Fibroblast of skin of right quadriceps (primary cell): ENCODE measurements at regions not wholly inside any gene's neighbourhood (a gene's known extent, or its start where the extent isn't known, plus 50 kb on each side); places are given as distances from the start of the nearest gene placed in this dataset.
A peak's percentile ranks its signal among the peaks of the same experiment; 100 is the strongest.
"Not testable (repeated sequence)": the region's sequence is repeated elsewhere in the genome, so short reads cannot be mapped to it uniquely, and the experiment has no call there.

Source experiments
- DNase-seq: peaks from one replicate; pipeline ENCODE4 v3.0.0-alpha.2; 2013

DNA sequence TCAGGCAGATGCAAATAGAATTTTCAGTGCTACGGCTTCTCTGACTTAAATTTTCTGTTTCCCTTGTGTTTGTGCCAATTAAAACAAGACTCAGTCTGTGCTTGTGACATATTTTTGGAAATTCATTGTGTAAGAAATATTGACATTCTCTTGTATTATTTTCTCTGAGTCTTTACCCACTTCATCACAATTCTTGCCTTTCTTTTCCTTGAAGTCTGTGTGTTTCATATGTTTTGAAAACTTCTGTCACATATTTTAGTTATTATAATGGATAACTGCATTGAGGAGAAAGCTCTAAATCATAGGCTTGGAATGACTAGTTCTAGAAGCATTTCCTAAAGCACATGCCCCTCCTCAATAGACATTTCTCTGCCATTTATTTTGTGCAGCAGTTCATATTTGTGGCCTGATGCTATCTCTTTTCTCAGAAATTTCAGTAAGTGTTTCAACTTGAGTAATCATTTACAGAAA lies 206.6 kb downstream of the PALM2AKAP2 start:
- DNase-seq: peak; percentile 97

DNA sequence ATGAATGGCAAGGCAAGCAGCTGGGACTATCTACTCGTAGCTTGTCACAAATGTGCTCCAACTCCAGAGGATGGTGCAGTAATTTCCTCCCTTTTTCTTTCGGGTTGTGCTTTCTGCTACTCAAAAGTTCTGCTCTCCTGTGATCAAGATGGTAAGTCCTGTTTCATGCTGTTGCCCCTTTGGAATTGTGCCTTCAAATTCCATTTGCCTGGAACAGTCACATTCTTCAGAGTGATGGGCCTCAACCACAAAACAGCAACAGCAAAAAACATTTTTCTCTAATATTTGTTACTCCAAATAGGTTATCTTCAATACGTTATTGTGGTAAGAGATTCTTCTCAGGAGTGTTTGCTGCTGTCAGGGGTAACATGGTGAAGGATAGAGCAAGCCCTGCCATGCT lies 209.3 kb downstream of the PALM2AKAP2 start:
- peak; percentile 75 for DNase-seq

GRCh38 chr9:109990541-109990940 lies 210.5 kb downstream of the PALM2AKAP2 start:
- peak; percentile 49 for DNase-seq

DNA sequence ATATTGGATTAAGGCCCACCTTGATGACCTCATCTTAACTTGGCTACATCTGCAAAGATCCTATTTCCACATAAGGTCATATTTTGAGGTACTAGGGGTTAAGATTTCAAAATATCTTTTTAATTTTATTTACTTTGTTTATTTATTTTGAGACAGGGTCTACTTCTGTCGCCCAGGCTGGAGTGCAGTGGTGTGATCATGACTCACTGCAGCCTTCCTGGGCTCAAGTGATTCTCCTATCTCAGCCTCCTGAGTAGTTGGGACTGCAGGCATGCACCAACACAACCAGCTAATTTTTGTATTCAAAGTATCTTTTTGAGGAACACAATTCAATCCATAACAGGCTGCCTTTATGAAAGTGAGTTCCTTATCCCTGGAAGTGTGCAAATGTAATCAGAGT lies 212.3 kb downstream of the PALM2AKAP2 start:
- DNase-seq: no peak

DNA sequence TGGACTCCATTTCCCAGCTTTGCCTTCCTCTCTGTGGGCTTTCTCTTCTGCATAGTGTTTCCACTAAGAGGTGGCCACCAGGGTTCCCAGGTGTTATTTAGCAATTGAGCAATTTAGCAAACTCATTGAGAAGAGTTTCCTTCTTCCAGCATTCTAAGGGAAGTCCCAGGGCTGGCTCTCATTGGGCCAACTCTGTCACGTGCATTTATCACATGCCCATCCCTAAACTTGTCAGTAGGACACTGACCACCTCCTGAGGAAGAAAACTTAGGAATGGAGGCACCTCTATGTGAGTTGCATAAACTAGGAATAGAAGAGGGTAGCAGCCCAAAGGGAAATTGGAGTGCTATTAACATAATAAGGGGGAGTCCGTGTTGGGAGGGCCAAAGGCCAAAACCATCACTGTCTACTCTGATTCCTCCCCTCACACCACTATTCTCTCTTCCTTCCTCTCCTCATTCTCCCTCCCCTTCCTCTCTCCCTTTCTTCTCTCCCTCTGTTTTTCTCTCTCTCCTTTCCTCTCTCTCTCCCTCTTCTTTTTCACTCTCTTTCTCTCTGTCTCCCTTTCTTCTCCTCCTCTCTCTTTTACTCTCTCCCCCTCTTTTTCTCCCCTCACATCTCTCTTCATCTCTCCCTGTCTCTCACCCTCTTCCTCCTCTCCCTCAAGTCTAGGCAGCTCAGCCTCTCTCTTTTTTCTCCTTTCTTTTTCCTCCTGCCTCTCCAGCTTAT lies 213.4 kb downstream of the PALM2AKAP2 start:
- DNase-seq: no peak

- no peak for DNase-seq
Observed at GRCh38 chr9:109994141-109994540, 213.8 kb downstream of the C9orf152 start.

DNA sequence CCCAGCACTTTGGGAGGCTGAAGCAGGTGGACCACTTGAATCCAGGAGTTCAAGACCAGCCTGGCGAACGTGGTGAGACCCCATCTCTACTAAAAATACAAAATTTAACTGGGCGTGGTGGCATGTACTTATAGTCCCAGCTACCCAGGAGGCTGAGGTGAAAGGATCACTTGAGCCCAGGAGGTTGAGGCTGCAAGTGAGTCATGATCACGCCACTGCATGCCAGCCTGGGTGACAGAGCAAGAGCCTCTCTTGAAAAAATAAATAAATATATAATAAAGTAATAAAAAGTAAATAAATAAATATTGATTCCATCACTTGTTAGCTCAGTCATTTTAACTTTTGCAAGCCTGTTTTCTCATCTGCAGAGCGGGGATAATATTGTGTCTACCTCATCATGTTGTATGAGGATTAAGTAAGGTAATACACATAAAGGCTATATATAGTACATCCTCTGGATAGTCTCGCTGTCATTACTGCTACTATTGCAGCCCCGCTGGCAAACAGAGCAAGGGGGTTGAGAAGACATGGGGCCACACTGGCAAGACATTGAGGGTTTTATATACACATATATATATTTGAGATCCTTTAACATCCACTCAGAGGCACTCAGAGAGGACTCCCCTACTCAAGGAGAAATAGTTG lies 210.9 kb downstream of the C9orf152 start:
- no peak for DNase-seq

GRCh38 chr9:109997682-109998081 lies 210.3 kb downstream of the C9orf152 start:
- DNase-seq: no peak

GRCh38 chr9:110005521-110005920 lies 202.4 kb downstream of the C9orf152 start:
- not testable (repeated sequence) for DNase-seq

DNA sequence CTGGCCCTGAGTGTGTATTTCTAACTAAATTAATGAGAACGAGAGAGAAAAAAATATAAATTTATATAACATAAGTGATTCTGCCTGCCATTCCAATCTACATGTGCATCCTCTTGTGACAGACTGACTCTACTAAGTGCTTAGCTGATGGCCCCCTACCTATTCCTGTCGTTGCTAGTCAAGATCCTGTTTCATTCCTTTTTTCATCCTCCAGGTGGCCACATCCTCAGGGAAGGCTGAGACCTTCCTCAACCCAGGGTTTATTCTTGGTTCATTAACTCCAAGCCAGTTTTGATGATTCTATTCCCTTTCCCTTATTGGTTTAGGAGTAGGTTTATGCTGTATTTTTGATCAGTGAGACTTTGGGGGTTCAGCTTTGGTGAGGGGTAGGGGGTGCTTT lies 201.3 kb downstream of the C9orf152 start:
- DNase-seq: no peak

- DNase-seq: no peak
Observed at GRCh38 chr9:110007477-110008270, 200.3 kb downstream of the C9orf152 start.

GRCh38 chr9:110008663-110009062 lies 199.3 kb downstream of the C9orf152 start:
- DNase-seq: no peak

GRCh38 chr9:110011628-110012320 lies 196.2 kb downstream of the C9orf152 start:
- DNase-seq: no peak

DNA sequence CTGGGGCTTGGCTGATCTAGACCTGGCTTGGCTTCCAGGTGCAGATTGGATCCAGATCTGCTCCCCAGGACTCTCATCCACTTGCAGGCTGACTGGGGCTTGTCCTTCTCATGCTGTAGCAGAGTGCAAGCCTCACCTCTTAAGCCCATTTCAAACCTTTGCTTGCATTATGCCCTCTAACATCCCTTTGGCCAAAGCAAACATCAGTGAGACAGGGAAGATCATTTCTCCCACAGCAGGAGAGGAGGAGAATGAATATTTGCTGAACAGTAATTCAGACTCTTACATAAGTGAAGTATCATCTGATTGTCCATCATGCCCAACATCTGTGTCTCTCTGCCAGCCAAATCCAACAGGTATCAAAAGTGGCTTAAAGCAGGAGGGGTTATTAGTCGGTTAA lies 194.9 kb downstream of the C9orf152 start:
- DNase-seq: no peak

GRCh38 chr9:110015759-110016158 lies 192.2 kb downstream of the C9orf152 start:
- DNase-seq: peak; percentile 75

- peak; percentile 60 for DNase-seq
Observed at GRCh38 chr9:110016340-110016739, 191.6 kb downstream of the C9orf152 start.

GRCh38 chr9:110020216-110020615 lies 187.7 kb downstream of the C9orf152 start:
- DNase-seq: not testable (repeated sequence)

GRCh38 chr9:110021891-110022290 lies 186.1 kb downstream of the C9orf152 start:
- DNase-seq: no peak

DNA sequence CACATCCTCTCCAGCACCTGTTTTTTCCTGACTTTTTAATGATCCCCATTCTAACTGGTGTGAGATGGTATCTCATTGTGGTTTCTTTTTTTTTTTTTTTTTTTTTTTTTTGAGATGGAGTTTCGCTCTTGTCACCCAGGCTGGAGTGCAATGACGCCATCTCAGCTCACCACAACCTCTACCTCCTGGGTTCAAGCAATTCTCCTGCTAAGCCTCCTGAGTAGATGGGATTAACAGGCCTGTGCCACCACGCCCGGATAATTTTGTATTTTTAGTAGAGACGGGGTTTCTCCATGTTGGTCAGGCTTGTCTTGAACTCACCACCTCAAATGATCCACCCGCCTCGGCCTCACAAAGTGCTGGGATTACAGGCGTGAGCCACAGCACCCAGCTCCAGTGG lies 184.7 kb downstream of the C9orf152 start:
- not testable (repeated sequence) for DNase-seq

DNA sequence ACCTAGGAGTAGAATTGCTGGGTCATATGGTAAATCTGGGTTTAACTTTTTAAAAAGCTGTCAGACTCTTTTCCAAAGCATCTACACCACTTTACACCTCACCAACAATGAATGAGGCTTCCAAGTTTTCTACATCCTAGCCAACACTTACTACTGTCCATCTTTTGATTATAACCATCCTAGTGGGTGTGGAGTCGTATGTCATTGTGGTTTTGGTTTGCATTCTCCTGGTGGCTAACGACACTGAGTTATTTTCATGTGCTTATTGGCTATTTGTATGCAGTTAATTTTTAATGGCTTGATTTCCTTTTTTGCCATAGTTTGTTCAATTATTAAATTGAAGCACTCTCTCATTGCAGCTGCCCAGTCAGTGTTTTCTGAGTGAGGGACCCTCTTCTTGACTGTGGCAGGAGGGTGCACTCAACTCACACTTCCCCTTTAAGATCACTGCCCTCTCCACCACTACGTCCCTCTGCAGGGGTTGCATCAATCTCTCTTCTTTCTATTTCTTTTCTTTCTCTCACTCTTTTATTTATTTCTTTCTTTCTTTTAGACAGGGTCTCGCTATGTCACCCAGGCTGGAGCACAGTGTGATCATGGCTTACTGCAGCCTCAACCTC lies 182.3 kb downstream of the C9orf152 start:
- DNase-seq: no peak

DNA sequence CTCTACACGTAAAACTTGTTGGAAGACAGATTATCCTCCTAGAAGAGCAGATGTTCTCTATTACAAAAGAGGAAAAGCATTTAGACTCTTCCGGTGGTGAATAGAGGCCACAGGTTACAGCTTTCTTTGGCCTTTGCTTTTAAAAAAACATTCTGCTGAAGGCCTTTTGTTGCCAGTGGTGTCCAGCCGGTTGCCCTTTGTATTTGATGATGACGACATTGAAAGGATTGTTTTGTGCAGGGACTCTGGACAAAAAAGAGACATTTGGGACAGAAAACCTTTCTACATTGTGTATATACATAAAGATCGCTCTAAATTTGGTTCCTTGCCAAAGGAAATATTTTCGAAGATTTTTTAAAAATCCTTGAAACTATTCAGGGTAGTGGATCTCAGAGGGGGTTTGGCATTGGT lies 180.3 kb downstream of the C9orf152 start:
- peak; percentile 41 for DNase-seq

DNA sequence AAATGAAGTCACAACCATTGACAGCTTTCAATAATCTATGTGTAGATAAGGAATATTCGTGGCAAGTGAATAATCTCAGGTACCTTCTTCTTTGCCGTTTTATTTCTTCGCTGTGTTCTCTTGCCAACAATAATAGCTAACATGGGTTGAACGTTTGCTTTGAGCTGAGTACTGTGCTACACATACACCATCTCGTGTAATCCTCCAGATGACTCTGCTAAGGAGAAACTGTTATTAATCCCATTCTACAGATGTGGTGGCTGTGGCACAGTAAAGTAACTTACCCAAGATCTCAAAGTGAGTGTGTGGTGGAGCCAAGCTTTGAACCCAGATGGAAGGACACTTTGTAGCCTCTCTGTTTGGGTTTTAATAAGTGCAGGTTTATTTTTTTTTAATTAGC lies 179.7 kb downstream of the C9orf152 start:
- no peak for DNase-seq

- DNase-seq: no peak
Observed at GRCh38 chr9:110028676-110029075, 179.3 kb downstream of the C9orf152 start.
